ENCODE measurements at regions not wholly inside any gene's neighbourhood (a gene's known extent, or its start where the extent isn't known, plus 50 kb on each side); places are given as distances from the start of the nearest gene placed in this dataset.

DNA sequence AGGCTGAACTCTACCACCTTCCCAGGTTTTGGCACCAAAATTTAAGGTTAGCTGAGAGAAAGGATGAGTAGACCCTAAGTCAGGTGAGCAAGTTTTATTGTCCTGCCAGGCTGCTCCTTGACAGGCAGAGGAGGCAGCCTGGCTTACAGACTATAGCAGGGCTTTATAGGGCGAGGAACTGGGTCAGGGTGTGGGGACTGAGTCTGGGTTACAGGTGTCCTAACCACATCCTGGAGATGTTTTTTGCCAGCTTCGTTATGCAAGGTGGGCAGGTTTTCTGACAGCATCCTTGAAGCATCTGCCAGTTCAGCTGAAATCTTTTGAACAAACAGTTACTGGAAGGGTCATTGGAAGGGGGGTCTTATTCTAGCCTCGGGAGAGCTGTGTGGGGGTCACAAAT is 905.7 kb upstream of the SLITRK5 start:
- DNase-seq (ENCODE audit: low read depth) = no peak
- H3K4me3 ChIP-seq (ENCODE audit: low read depth, low read length) = no peak overlapping the region
- TF ChIP-seq, protein P1, sequence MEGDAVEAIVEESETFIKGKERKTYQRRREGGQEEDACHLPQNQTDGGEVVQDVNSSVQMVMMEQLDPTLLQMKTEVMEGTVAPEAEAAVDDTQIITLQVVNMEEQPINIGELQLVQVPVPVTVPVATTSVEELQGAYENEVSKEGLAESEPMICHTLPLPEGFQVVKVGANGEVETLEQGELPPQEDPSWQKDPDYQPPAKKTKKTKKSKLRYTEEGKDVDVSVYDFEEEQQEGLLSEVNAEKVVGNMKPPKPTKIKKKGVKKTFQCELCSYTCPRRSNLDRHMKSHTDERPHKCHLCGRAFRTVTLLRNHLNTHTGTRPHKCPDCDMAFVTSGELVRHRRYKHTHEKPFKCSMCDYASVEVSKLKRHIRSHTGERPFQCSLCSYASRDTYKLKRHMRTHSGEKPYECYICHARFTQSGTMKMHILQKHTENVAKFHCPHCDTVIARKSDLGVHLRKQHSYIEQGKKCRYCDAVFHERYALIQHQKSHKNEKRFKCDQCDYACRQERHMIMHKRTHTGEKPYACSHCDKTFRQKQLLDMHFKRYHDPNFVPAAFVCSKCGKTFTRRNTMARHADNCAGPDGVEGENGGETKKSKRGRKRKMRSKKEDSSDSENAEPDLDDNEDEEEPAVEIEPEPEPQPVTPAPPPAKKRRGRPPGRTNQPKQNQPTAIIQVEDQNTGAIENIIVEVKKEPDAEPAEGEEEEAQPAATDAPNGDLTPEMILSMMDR (IDR thresholded peaks at IDR 0.05; ENCODE audit: low read depth, low read length, missing control alignments) = no peak

DNA sequence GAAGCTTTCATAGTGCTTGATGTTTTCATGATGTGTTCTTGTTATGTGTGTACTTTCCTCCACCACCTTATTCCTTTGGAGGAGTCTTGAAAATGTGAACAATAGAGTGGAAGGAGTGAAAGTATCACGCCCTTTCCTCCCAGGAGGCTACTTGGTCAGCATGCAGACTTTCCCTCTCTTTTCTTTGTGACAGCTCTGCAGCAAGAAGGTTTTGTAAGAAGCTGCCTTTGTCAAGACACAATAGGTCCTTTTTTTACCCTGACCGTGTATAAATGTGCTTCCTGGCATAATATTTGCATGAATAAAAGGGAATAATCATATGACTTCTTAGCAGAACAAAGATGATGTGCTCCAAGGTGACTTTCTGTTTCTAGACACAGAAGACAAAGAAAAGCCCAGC is 882.6 kb upstream of the SLITRK5 start:
- no peak overlapping the region for H3K4me3 ChIP-seq (ENCODE audit: low read depth, low read length)
- DNase-seq (ENCODE audit: low read depth) = no peak
- TF ChIP-seq, protein P1 (IDR thresholded peaks at IDR 0.05; ENCODE audit: low read depth, low read length, missing control alignments) = no peak

DNA sequence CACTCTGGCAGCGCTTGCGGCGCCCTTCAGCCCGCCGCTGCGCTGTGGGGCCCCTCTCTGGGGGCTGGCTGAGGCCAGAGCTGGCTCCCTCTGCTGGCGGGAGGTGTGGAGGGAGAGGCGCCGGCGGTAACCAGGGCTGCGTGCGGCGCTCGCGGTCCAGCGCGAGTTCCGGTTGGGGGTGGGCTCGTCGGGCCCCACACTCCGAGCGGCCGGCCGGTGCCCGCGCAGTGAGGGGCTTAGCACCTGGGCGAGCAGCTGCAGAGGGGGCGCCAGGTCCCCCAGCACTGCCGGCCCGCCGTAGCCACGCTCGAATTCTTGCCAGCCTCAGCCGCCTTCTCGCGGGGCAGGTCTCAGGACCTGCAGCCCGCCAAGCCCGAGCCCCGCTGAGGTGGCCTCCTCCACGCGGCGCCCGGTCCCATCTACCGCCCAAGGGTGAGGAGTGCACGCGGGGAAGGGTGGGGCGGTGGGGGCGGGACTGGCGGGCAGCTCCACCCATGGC is 879.0 kb upstream of the SLITRK5 start:
- no peak for DNase-seq (ENCODE audit: low read depth)
- TF ChIP-seq, protein P1 (IDR thresholded peaks at IDR 0.05; ENCODE audit: low read depth, low read length, missing control alignments) = no peak
- no peak overlapping the region for H3K4me3 ChIP-seq (ENCODE audit: low read depth, low read length)

DNA sequence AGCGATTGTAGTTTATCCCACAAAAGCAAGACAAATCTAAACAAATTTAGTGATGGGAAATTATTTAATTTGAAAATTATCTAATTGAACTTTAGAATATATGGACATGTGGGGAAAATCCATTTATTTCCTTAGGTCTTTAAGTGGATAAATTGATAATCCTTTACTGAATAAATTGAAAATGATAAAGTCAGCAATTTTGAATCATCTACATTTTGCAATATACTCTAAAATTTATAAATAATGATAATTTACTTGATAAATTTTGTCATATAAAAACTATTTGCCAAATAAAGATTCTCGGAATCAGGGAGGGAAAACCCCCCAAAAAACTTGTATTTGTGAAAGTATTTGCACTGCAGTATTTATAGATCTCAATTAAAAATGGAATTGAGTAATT is 875.3 kb upstream of the SLITRK5 start:
- TF ChIP-seq, protein P1 (IDR thresholded peaks at IDR 0.05; ENCODE audit: low read depth, low read length, missing control alignments) = no peak
- no peak for DNase-seq (ENCODE audit: low read depth)
- H3K4me3 ChIP-seq (ENCODE audit: low read depth, low read length) = no peak overlapping the region

DNA sequence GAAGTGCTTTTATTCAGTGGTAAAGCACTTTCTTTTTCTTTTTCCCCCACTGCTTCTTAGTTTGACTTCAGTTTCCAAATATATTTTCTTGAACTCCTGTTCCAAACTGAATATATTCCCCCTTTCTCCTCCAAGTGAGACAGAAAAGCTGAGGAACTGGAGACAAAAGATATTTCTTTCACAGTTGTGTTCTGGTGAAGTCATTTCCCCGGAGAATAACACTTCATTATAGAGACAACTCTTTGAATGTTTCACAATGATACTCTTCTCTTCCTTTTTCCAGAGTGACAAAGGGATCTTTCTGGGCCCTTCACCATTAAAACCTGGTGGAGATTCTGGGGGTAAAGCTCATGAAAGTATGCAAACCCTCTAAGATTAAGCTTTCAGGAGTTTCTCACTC is 860.8 kb upstream of the SLITRK5 start:
- no peak overlapping the region for H3K4me3 ChIP-seq (ENCODE audit: low read depth, low read length)
- TF ChIP-seq, protein P1 (IDR thresholded peaks at IDR 0.05; ENCODE audit: low read depth, low read length, missing control alignments) = no peak
- no peak for DNase-seq (ENCODE audit: low read depth)

DNA sequence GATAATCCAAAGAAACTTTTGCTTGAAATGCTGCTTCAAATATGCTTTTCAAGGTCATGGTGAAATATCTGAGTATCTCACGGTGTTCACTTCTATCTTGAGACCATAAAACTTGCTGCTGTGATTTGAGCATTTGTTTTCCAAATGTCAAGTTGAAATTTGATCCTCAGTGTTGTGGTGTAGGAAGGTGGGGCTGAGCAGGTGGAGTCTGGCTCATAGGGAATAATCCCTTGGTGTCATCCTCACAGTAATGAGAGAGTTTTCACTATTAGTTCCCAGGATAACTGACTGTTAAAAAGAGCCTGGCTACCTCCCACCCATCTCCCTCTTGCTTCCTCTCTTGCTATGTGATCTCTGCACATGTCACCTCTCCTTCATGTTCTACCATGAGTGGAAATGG is 858.0 kb upstream of the SLITRK5 start:
- TF ChIP-seq, protein P1 (IDR thresholded peaks at IDR 0.05; ENCODE audit: low read depth, low read length, missing control alignments) = no peak
- no peak for DNase-seq (ENCODE audit: low read depth)
- H3K4me3 ChIP-seq (ENCODE audit: low read depth, low read length) = no peak overlapping the region

DNA sequence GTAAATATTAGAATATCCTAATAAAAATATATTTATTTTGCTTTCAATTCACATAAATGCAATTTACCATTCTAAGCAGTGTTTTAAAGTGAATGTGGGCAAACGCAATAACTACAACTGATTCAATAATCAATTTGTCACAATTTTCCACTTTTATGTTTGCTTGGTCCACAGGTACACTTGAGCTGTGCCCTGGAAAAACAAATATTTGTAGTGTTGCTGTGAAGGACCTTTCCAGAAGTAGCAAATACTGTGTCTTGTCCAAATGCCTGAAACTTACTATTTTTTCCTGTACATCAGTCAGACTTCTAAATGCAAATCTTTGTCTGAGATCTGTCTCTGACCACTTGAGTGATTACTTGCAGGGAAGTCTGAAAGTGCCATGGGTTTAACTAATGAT is 845.8 kb upstream of the SLITRK5 start:
- no peak overlapping the region for H3K4me3 ChIP-seq (ENCODE audit: low read depth, low read length)
- TF ChIP-seq, protein P1 (IDR thresholded peaks at IDR 0.05; ENCODE audit: low read depth, low read length, missing control alignments) = no peak

More for the DNA sequence above, 845.8 kb upstream of the SLITRK5 start:
- DNase-seq (ENCODE audit: low read depth) = no peak
